ENCODE measurements at regions not wholly inside any gene's neighbourhood (a gene's known extent, or its start where the extent isn't known, plus 50 kb on each side); places are given as distances from the start of the nearest gene placed in this dataset.
"Not testable (repeated sequence)": the region's sequence is repeated elsewhere in the genome, so short reads cannot be mapped to it uniquely, and the experiment has no call there.

DNA sequence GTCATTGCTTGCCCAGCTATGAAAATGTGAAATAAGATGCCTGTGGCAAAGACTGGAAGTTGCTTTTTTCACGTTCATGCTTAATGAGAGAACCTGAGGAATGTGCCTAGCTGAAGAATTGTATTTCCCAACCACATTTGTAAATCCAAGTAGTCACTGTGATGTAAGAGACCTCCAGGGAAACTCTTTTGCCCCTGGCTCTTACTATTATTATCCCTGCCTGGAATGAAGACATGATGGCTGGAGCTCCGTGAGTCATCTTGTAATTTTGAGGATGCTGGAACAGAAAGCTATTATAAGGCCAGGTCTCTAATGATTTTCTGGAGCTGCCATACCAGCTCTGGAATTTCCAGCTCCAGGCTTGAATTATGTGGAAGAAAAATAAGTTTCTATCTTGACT lies 894.3 kb downstream of the DIAPH3 start:
- DNase-seq = no peak

DNA sequence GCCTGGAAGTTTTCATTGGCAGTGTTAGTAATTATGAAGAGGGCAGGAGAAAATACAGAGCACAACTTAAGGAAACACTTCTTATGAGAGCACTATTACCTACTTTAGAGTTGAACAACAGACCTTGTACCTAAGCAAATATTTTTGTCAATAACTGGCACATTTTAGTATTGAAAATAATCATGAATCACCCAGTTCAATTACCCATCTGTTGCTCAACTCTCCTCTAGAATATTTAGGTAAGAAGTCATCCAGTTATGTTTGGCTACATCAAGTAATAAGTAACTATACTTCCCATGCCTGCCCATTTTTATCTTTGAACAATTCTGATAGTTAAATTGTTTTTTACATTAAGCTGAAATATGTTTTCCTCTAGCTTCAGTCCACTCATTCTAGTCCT lies 893.4 kb downstream of the DIAPH3 start:
- no peak for DNase-seq

- no peak for DNase-seq
Measured at GRCh38 chr13:59274958-59275727, 888.6 kb downstream of the DIAPH3 start.

GRCh38 chr13:59276436-59276835 lies 887.3 kb downstream of the DIAPH3 start:
- no peak for DNase-seq

DNA sequence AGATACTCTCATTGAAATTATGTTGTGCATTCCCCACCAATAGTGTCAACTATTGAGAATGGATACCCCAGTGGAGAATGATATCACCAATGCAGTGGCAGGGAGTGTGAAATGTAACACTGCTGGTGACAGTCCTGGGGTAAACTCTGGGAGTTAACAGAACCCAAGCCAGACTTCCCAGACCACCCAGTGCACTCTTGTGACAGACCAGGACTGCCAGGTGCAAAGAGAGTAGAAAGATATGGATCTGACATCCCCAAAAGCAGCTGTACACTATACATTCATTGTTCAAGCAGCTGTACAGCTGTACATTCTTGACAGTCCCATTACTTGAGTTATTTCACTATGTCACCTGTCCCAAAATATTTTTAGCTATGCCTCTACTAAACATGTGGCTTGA lies 886.6 kb downstream of the DIAPH3 start:
- DNase-seq = no peak

GRCh38 chr13:59279028-59279427 lies 884.7 kb downstream of the DIAPH3 start:
- no peak for DNase-seq

- DNase-seq = no peak
Measured at GRCh38 chr13:59279576-59279975, 884.2 kb downstream of the DIAPH3 start.

GRCh38 chr13:59280297-59280696 lies 883.4 kb downstream of the DIAPH3 start:
- DNase-seq = peak; percentile 37 to 78

DNA sequence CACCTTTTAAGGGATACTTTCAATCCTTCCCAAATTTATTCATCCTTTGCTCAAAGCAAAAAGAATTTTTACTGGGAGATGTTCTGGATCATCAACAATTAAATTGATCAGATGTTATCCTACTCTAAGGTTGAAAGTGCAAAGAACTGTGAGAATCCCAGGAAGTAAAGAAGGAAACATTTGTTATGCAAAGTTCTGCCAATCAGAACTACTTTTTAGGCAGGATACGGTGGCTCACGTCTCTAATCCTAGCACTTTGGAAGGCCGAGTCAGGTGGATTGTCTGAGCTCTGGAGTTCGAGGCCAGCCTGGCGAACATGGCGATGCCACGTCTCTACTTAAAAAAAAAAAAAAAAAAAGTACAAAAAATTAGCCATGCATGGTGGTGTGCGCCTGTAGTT lies 882.3 kb downstream of the DIAPH3 start:
- no peak for DNase-seq

DNA sequence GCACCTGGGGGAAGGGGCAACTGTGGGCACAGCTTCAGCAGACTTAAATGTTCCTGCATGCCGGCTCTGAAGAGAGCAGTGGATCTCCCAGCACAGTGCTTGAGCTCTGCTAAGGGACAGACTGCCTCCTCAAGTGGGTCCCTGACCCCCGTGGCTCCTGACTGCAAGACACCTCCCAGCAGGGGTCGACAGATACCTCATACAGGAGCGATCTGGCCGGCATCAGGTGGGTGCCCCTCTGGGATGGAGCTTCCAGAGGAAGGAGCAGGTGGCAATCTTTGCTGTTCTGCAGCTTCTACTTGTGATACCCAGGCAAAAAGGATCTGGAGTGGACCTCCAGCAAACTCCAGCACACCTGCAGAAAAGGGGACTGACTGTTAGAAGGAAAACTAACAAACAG lies 871.5 kb downstream of the DIAPH3 start:
- not testable (repeated sequence) for DNase-seq

DNA sequence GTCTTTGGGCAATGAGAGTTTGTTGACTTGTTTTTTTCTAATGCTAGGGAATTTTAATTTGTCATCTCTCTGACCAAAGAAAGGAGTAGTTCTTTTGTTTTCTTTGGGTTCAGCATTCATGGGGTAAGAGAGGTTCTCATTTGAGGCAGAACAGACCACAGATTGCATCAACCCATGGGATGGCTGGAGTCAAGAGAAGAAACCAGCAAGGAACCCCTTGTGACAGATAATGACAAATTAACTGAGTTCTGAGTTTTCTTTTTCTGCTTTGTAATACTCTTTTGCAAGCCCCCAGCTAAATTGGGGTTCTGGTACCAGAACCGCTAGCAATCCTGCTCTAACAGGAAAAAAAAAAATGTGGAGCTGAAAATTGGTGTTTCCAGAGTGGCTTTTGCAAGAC lies 864.1 kb downstream of the DIAPH3 start:
- DNase-seq = no peak

GRCh38 chr13:59300355-59301173 lies 863.2 kb downstream of the DIAPH3 start:
- no peak for DNase-seq

DNA sequence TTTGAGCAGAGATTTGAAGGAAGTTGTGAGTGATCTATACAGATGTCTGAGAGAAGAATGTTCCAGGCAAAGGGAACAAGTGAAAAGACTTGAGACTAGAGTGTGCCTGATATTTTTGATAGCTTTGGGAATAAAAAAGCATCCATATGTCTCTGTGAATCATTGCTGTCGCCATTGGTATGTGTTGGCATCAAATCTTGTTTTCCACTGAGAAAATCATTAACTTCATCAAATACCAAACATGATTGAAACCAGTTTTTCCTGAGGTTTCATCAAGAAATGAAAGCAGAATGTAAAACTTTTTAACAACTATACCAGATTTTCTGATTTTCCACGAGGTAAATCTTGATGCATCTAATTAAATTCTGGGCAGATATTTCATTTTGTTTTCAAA lies 862.6 kb downstream of the DIAPH3 start:
- no peak for DNase-seq

DNA sequence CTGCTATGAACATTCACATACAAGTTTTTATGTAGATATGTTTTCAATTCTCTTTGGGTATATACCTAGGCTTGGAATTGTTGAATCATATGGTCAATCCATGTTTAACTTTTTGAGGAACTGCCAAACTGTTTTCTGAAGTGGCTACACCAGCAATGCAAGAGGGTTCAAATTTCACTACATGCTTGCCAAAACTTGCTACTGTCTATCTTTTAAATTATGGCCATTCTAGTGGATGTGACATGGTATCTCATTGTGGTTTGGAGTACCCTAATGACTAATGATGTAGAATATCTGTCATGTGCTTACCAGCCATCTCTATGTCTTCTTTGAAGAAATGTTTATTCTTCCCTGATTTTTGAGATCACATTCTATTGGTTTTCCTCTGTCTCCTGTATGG lies 860.3 kb downstream of the DIAPH3 start:
- DNase-seq = no peak

DNA sequence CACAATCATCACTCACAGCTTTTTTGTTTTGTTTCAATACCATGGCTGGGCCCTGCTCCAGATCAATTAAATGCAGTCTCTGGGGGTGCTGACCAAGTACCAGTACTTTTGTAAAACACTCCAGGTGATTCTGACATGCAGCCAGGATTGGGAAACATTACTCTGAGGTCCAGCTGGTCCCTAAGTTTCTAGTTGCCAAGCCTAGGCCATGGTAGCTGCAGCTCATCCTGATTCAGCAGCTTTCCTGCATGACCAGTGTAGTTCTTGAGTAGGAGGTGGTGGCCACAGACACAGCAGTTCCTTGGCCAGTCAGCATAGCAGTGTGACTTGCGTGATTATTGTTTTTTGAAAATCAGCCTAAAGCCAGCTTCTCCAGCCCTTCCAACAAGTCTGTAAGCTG lies 859.1 kb downstream of the DIAPH3 start:
- DNase-seq = peak in 1 of 2 experiments; percentile 60

DNA sequence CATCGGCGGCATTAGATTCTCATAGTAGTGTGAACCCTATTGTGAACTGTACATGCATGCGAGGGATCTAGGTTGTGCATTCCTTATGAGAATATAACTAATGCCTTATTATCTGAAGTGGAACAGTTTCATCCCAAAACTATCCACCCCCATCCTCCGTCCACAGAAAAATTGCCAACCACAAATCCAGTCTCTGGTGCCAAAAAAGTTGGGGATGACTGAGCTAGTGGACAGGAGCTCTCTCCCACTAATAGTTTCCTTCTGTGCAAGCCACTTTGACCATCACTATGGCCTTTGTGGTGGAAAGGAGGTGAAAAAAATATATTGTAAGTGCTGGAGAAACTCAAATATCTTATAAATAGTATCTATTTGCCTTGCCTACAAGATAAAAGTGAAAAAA lies 857.8 kb downstream of the DIAPH3 start:
- no peak for DNase-seq

- no peak for DNase-seq
Measured at GRCh38 chr13:59312776-59313175, 851.0 kb downstream of the DIAPH3 start.

DNA sequence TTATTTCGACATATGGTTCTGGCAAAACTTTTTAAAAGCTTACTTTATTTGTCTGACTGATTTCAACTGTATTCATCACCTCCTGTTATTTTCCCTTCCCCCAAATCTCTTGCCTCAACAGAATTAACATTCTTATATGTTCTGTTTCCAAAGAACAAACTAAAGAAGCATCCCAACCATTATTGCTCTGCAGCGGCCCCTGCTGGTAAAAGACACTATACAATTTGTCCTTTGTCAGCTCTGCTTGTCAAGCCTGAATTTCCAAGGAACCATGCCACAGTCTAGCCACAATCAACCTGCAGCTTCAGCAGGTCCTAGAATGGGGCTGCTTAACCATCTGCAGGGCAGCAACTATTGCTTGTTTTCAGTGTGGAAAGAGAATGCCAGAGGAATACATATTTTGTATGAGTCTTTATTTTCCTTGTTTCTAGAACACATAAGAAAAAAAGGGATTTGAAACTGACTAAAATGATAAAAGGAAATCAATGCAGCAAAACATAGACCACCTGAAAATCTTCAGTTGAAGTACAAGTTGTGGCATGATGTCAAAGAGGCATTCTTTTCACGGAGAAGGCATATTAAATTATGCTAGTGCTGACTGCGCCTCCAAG lies 845.3 kb downstream of the DIAPH3 start:
- peak; percentile 65 to 73 for DNase-seq

DNA sequence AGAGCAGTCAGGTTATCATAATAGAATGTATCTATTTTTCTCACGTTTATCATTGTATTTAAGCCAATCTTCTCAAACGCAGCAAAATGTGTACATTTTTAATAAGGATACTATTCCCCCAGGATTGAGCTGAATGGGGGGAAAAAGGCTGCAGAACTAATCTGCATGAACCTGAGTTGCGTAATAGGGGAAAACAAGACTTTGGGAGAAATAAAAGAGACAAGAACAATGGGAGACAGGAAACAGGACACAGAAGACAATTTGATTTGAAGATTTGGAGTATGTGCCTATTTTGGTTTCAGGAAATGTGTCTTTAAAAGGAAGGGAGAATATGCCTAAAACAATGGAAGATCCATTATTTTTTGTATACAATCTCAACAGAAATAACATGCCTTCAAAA lies 844.5 kb downstream of the DIAPH3 start:
- DNase-seq = no peak

DNA sequence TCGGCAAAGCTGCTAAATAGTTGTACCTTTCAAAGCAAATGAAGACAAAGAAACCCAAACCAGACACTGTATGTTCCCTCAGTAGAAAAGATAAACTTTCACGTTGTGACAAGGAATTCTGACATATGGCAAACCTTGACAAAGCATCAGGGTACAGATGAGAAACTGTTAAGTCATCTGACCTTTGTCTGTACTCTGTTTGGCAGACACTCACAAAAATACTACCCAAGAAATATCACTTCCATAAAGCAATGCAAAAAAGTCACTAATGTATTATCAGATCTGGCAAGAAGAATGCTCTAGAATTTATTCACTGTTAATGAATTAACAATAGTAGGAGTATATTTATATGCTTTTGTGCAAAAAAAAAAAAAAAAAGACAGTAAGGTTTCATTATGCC lies 843.7 kb downstream of the DIAPH3 start:
- no peak for DNase-seq

DNA sequence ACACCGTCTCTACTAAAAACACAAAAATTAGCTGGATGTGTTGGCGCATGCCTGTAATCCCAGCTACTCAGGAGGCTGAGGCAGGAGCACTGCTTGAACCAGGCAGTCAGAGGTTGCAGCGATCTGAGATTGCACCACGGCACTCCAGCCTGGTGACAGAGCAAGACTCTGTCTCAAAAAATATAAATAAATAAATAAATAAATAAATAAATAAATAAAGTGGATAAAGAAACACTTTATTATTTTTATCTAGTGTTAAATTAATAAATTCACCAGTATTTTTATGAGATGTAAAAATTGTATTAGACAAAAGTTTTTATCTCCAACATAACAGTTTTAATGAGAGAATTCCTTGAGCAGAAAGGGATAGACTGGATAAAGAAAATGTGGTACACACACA lies 839.3 kb downstream of the DIAPH3 start:
- not testable (repeated sequence) for DNase-seq

- DNase-seq = no peak
Measured at GRCh38 chr13:59326717-59327116, 837.0 kb downstream of the DIAPH3 start.

DNA sequence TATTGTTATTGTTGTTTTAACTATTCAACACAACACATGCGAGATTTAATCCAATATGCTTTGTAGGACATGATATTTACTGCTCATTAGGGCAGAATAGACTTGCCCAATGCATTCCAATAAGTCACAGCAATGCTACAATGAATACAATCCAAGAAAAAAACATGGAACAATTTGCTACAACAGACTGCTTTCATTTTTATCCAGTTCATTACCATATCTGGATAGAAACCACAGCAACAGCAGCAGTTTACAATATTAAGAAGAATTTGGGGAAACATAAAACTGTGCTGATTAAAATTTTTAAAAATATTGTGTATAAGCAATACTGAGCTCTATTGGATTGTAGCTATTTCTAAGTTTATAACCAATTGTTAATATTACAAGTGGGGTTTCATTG lies 833.0 kb downstream of the DIAPH3 start:
- DNase-seq = no peak

- DNase-seq = no peak
Measured at GRCh38 chr13:59332966-59333365, 830.8 kb downstream of the DIAPH3 start.
